HuH-7.5 (cell line): ENCODE measurements at regions not wholly inside any gene's neighbourhood (a gene's known extent, or its start where the extent isn't known, plus 50 kb on each side); places are given as distances from the start of the nearest gene placed in this dataset.
A peak's percentile ranks its signal among the peaks of the same experiment; 100 is the strongest.
"Not testable (repeated sequence)": the region's sequence is repeated elsewhere in the genome, so short reads cannot be mapped to it uniquely, and the experiment has no call there.

ENCODE experiments used
- DNase-seq: peaks from one replicate; pipeline ENCODE4 v3.0.0; 2011; ENCODE audit warnings: low spot score

GRCh38 chr1:184888505-184888904 lies 85.8 kb downstream of the NIBAN1 start:
- peak; percentile 6 for DNase-seq

GRCh38 chr1:184882957-184883815 lies 91.1 kb downstream of the NIBAN1 start:
- DNase-seq = no peak

- DNase-seq = no peak
These were observed 92.1 kb downstream of the NIBAN1 start for GRCh38 chr1:184881941-184882913.

GRCh38 chr1:184879876-184880557 lies 94.3 kb downstream of the NIBAN1 start:
- no peak for DNase-seq

GRCh38 chr1:184878602-184879001 lies 95.7 kb downstream of the NIBAN1 start:
- no peak for DNase-seq

GRCh38 chr1:184878002-184878401 lies 96.3 kb downstream of the NIBAN1 start:
- no peak for DNase-seq

GRCh38 chr1:184876015-184876414 lies 98.3 kb downstream of the NIBAN1 start:
- DNase-seq = not testable (repeated sequence)

GRCh38 chr1:184875218-184875617 lies 99.1 kb downstream of the NIBAN1 start:
- no peak for DNase-seq

GRCh38 chr1:184870319-184870718 lies 104.0 kb downstream of the NIBAN1 start:
- no peak for DNase-seq

GRCh38 chr1:184867866-184868689 lies 106.2 kb downstream of the NIBAN1 start:
- DNase-seq = no peak

- no peak for DNase-seq
These were observed 107.1 kb downstream of the NIBAN1 start for GRCh38 chr1:184866991-184867788.

- no peak for DNase-seq
These were observed 107.7 kb downstream of the NIBAN1 start for GRCh38 chr1:184866586-184866985.

GRCh38 chr1:184865831-184866230 lies 108.5 kb downstream of the NIBAN1 start:
- DNase-seq = no peak

GRCh38 chr1:184861755-184862336 lies 107.2 kb upstream of the EDEM3 start:
- DNase-seq = no peak

GRCh38 chr1:184860985-184861754 lies 106.5 kb upstream of the EDEM3 start:
- DNase-seq = no peak

- no peak for DNase-seq
These were observed 105.9 kb upstream of the EDEM3 start for GRCh38 chr1:184860535-184860934.

- DNase-seq = no peak
These were observed 104.9 kb upstream of the EDEM3 start for GRCh38 chr1:184859381-184860105.

- no peak for DNase-seq
These were observed 103.6 kb upstream of the EDEM3 start for GRCh38 chr1:184858288-184858687.
